MG63 (cell line): ENCODE measurements at regions not wholly inside any gene's neighbourhood (a gene's known extent, or its start where the extent isn't known, plus 50 kb on each side); places are given as distances from the start of the nearest gene placed in this dataset.

Experiments
- DNase-seq: peaks from one replicate; pipeline ENCODE4 v3.0.0-alpha.2; 2020
- H3K27me3 ChIP-seq: fragments of 250-450 bp; sonication (Bioruptor Pico); 2 replicates; pipeline ENCODE4 v1.5.1; 2020; ENCODE audit warnings: mild to moderate bottlenecking, moderate library complexity
- H3K36me3 ChIP-seq: fragments of 250-450 bp; sonication (Bioruptor Pico); 2 replicates; pipeline ENCODE4 v1.5.1; 2020; ENCODE audit warnings: mild to moderate bottlenecking, moderate library complexity
- H3K4me3 ChIP-seq: fragments of 250-450 bp; sonication (Bioruptor Pico); 2 replicates; pipeline ENCODE4 v1.5.1; 2020; ENCODE audit warnings: mild to moderate bottlenecking, moderate library complexity
- H3K9me3 ChIP-seq: fragments of 250-450 bp; sonication (Bioruptor Pico); 2 replicates; pipeline ENCODE4 v1.5.1; 2020; ENCODE audit warnings: mild to moderate bottlenecking, moderate library complexity

DNA sequence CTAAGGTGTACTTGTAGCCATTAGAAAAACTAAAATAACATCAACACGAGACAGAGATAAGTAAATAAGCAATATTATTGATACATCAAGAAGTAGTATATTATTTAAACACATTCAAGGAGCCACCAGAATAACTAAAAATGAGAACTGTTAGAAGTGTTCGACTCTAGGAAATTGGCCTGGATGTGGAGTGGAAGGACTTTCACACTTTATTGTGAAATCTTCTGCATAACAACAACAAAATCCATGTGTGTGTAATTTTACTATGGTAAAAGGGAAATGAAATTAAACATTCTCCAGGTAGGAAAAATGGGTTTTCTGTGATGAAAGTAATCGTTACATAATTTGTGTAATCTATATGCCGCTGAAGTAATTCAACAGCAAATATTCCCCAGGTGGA, 96.3 kb upstream of the RNF152 start:
- H3K4me3 ChIP-seq = no peak overlapping the region
- H3K36me3 ChIP-seq = no peaks in the 10 kb centered on the region
- no peaks in the 10 kb centered on the region for H3K9me3 ChIP-seq
- no peak for DNase-seq
- H3K27me3 ChIP-seq = no peaks in the 10 kb centered on the region

DNA sequence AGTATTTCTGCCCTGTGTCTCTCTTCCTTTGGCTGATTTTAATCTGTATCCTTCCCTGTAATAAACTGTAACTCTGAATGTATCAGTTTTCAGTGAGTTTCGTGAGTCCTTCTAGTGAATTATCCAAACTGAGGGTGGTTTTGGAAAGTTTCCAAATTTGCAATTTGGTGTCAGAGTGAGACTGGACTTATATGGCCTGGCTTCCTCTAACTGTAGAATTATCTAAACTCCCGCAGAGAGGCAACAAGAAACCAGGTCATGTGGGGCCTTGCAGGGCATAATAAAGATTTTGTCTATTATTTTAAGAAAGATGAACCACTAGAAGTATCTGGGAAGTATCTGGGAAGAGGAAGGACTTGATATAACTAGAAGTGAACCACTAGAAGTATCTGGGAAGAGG, 95.3 kb upstream of the RNF152 start:
- Histone ChIP-seq H3K36me3 (no peaks in the 10 kb centered on the region), H3K27me3 (no peaks in the 10 kb centered on the region), H3K9me3 (no peaks in the 10 kb centered on the region), H3K4me3 (no peak overlapping the region)
- no peak for DNase-seq

DNA sequence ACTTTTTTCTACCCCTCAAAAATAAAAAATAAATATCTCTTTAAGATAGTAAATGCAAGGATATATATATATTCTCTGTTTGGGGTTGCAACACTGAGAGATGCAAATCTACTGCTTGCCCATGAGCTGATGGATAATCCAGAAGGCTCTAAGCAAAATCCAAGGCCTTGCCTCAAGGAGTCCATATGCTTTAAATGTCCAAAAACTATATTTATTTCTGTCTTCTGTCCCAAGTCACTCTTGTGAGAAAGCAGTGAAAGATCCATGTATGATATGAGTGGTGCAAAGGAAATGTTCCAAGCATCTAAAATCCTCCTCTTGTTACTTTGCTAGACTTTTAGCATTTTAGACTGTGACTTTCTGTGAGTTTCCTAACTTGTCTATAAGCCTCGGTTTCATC, 92.9 kb upstream of the RNF152 start:
- H3K36me3 ChIP-seq = no peaks in the 10 kb centered on the region

GRCh38 chr18:61984349-61984748, 91.5 kb upstream of the RNF152 start:
- Histone ChIP-seq H3K36me3 (no peaks in the 10 kb centered on the region), H3K27me3 (no peaks in the 10 kb centered on the region), H3K4me3 (no peak overlapping the region), H3K9me3 (no peaks in the 10 kb centered on the region)
- no peak for DNase-seq

More for the DNA sequence above, 92.9 kb upstream of the RNF152 start:
- H3K4me3 ChIP-seq = no peak overlapping the region
- DNase-seq = no peak
- H3K9me3 ChIP-seq = no peaks in the 10 kb centered on the region
- no peaks in the 10 kb centered on the region for H3K27me3 ChIP-seq

DNA sequence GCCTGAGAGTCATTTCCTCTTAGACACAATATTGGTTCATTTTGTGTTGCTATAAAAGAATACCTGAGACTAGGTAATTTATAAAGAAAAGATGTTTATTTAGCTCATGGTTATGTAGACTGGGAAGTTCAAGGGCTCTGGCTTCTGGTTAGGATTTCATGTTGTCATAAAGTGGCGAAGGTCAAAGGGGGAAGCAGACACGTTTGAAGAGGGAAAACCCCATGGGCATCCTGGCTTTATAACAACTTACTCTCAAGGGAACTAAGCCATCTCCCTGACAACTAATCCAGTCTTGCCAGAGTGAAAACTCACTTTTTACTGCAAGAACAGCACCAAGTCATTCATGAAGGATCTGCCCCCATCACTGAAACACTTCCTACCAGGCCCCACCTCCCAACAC, 89.7 kb upstream of the RNF152 start:
- H3K9me3 ChIP-seq = no peaks in the 10 kb centered on the region
- no peak overlapping the region for H3K4me3 ChIP-seq
- DNase-seq = no peak
- no peaks in the 10 kb centered on the region for H3K36me3 ChIP-seq
- H3K27me3 ChIP-seq = no peaks in the 10 kb centered on the region

DNA sequence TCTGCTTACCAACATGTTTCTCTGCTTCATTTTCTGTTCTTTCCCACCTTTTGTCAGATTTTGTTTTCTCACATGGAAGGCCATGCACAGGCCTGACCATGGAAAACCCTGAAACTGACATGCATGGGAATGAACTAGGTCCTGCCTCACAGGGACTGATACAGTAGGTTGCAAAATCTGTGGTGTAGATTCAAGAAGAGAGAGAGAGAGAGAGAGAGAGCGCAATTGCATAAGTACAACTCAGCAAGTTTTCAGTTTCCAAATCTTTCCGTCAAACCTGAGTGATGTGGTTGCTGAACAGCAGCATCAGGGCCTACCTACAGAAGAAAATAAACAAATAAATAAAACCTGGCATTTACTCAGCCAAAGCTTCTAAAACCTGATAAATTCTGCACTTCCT, 87.5 kb upstream of the RNF152 start:
- Histone ChIP-seq H3K27me3 (no peaks in the 10 kb centered on the region), H3K9me3 (no peaks in the 10 kb centered on the region), H3K4me3 (no peak overlapping the region), H3K36me3 (no peaks in the 10 kb centered on the region)
- no peak for DNase-seq

DNA sequence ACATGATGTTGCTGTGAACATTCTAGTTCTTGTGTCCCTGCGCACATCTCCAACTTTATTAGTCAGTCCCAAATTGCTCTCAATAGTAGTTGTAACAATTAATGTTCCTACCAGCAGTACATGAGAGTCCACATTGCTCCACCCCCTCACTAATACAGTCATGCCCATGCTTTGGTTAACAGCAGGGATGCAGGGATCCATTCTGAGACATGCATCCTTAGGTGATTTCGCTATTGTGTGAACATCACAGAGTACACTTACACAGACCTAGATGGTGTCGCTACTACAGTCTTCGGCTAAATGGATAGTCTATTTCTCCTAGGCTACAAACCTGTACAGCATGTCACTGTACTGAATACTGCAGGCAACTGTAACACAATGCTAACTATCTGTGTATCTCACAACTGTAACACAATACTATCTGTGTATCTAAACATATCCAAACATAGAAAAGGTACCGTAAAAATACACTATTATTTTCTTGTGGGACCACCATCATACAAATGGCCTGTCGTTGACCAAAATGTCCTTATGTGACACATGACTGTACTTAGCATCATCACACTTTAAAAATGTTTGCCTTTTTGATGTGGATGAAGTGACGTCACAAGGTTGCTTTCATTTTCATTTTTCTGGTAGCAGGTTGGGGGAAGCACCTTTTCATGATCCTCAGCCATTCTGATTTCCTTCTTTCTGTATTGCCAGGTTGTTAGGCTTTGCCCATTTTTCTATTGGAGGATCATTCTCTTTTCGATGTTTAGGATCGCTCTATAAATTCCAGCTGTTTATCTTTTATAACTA, 82.9 kb upstream of the RNF152 start:
- no peaks in the 10 kb centered on the region for H3K36me3 ChIP-seq
- DNase-seq = no peak
- H3K27me3 ChIP-seq = no peaks in the 10 kb centered on the region
- H3K4me3 ChIP-seq = no peak overlapping the region
- no peaks in the 10 kb centered on the region for H3K9me3 ChIP-seq

- no peak for DNase-seq
- Histone ChIP-seq H3K9me3 (no peaks in the 10 kb centered on the region), H3K27me3 (no peaks in the 10 kb centered on the region), H3K4me3 (no peak overlapping the region), H3K36me3 (no peaks in the 10 kb centered on the region)
Observed at GRCh38 chr18:61973273-61974115, 80.7 kb upstream of the RNF152 start.

- no peaks in the 10 kb centered on the region for H3K9me3 ChIP-seq
- H3K27me3 ChIP-seq = no peaks in the 10 kb centered on the region
- no peak for DNase-seq
- no peak overlapping the region for H3K4me3 ChIP-seq
- no peaks in the 10 kb centered on the region for H3K36me3 ChIP-seq
Observed at GRCh38 chr18:61972389-61973264, 79.8 kb upstream of the RNF152 start.

DNA sequence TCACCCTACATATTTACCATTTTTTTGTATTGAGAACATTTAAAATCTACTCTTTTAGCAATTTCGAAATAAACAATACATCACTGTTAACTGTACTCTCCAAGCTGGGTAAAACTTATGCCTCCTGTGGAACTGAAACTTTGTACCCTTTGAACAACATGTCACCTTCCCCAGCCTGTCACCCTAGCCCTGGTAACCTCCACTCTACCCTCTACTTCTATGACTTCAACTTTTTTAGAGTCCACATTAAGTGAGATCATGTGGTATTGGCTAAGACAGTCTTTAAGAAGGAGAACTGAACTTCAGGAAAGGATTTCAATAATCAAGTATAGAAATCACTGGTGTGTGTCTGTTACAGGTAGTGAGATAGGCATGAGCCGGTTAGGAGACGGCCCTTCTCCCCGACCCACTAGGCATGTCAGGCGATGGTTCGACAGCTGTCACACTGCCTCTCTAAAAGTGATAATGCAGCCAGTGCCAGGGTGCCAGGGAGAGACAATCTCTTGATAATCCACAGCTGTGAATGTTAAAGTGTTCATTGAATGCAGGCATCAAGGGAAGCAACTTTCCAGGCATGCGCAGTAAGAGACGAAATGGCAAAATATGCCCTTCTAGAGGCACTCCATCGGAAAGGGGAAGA, 74.6 kb upstream of the RNF152 start:
- no peaks in the 10 kb centered on the region for H3K36me3 ChIP-seq
- H3K27me3 ChIP-seq = no peaks in the 10 kb centered on the region
- no peak overlapping the region for H3K4me3 ChIP-seq
- H3K9me3 ChIP-seq = no peaks in the 10 kb centered on the region
- DNase-seq = no peak

- H3K9me3 ChIP-seq = no peaks in the 10 kb centered on the region
- no peak overlapping the region for H3K4me3 ChIP-seq
Observed at GRCh38 chr18:61965311-61965710, 72.5 kb upstream of the RNF152 start.

DNA sequence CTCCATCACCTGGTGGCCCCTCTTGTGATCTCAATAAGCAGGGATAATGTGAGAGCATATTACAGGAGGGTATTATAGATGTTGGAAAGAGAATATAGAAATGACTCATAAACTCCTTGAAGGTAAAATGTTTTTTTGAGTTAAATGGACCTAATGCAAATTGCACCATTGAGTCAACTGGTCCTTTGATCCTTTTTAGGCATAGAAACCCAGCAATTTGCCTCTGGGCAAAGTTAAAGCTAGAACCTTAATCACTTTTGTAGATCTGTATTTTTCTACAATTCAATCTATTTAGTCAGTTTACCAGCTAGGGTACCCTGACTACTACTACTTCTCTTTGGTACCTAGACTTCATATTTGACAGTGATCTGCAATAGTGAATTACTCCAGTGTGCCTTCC, 71.8 kb upstream of the RNF152 start:
- no peaks in the 10 kb centered on the region for H3K9me3 ChIP-seq

More at GRCh38 chr18:61965311-61965710, 72.5 kb upstream of the RNF152 start:
- no peaks in the 10 kb centered on the region for H3K36me3 ChIP-seq
- H3K27me3 ChIP-seq = no peaks in the 10 kb centered on the region
- DNase-seq = peak; percentile 49

GRCh38 chr18:61963705-61964104, 70.9 kb upstream of the RNF152 start:
- H3K27me3 ChIP-seq = no peaks in the 10 kb centered on the region
- H3K36me3 ChIP-seq = no peaks in the 10 kb centered on the region
- H3K9me3 ChIP-seq = no peaks in the 10 kb centered on the region
- no peak for DNase-seq
- no peak overlapping the region for H3K4me3 ChIP-seq

More for the DNA sequence above, 71.8 kb upstream of the RNF152 start:
- Histone ChIP-seq H3K27me3 (no peaks in the 10 kb centered on the region), H3K4me3 (no peak overlapping the region), H3K36me3 (no peaks in the 10 kb centered on the region)
- no peak for DNase-seq

- Histone ChIP-seq H3K36me3 (no peaks in the 10 kb centered on the region), H3K4me3 (no peak overlapping the region), H3K9me3 (no peaks in the 10 kb centered on the region), H3K27me3 (no peaks in the 10 kb centered on the region)
- no peak for DNase-seq
Observed at GRCh38 chr18:61957801-61958516, 65.2 kb upstream of the RNF152 start.

- Histone ChIP-seq H3K9me3 (no peaks in the 10 kb centered on the region), H3K4me3 (no peak overlapping the region), H3K36me3 (no peaks in the 10 kb centered on the region), H3K27me3 (no peaks in the 10 kb centered on the region)
- DNase-seq = no peak
Observed at GRCh38 chr18:61955644-61956043, 62.8 kb upstream of the RNF152 start.
